ENCODE measurements at regions not wholly inside any gene's neighbourhood (a gene's known extent, or its start where the extent isn't known, plus 50 kb on each side); places are given as distances from the start of the nearest gene placed in this dataset.

- no peak overlapping the region for H3K4me3 ChIP-seq (IDR thresholded peaks at IDR 0.05; ENCODE audit: insufficient read depth, low read depth, low read length)
- H3K4me1 ChIP-seq (ENCODE audit: low read depth, poor library complexity, severe bottlenecking), result no peaks in the 10 kb centered on the region
- H3K4me2 ChIP-seq, result no peak overlapping the region
- H3K36me3 ChIP-seq (ENCODE audit: insufficient read depth), result no peaks in the 10 kb centered on the region
- H3K27ac ChIP-seq, result no peak overlapping the region
- H3K27me3 ChIP-seq (ENCODE audit: insufficient read depth, low read depth), result no peaks in the 10 kb centered on the region
- TF ChIP-seq CTCF (conservative IDR thresholded peaks at IDR 0.05; ENCODE audit: low read depth, low read length), result no peak
- H4K20me1 ChIP-seq (ENCODE audit: insufficient read depth), result no peaks in the 10 kb centered on the region
- H3K9ac ChIP-seq, result no peak overlapping the region
- no peak overlapping the region for H2AFZ ChIP-seq (ENCODE audit: low read depth)
- no peaks in the 10 kb centered on the region for H3K79me2 ChIP-seq (ENCODE audit: insufficient read depth, low read depth)
Observed at GRCh38 chr5:135110785-135111596, 77.0 kb upstream of the PITX1 start.

GRCh38 chr5:135108992-135109391 is 75.0 kb upstream of the PITX1 start:
- H3K36me3 ChIP-seq (ENCODE audit: insufficient read depth), result no peaks in the 10 kb centered on the region
- no peaks in the 10 kb centered on the region for H3K4me1 ChIP-seq (ENCODE audit: low read depth, poor library complexity, severe bottlenecking)
- H2AFZ ChIP-seq (ENCODE audit: low read depth), result no peak overlapping the region
- no peaks in the 10 kb centered on the region for H3K79me2 ChIP-seq (ENCODE audit: insufficient read depth, low read depth)
- no peak for TF ChIP-seq CTCF (conservative IDR thresholded peaks at IDR 0.05; ENCODE audit: low read depth, low read length)
- no peak overlapping the region for H3K27ac ChIP-seq
- no peaks in the 10 kb centered on the region for H4K20me1 ChIP-seq (ENCODE audit: insufficient read depth)
- H3K27me3 ChIP-seq (ENCODE audit: insufficient read depth, low read depth), result no peaks in the 10 kb centered on the region
- no peak overlapping the region for H3K9ac ChIP-seq
- H3K4me2 ChIP-seq, result no peak overlapping the region
- H3K4me3 ChIP-seq (IDR thresholded peaks at IDR 0.05; ENCODE audit: insufficient read depth, low read depth, low read length), result no peak overlapping the region

- Histone ChIP-seq H3K79me2 (ENCODE audit: insufficient read depth, low read depth) (no peaks in the 10 kb centered on the region), H3K4me3 (IDR thresholded peaks at IDR 0.05; ENCODE audit: insufficient read depth, low read depth, low read length) (no peak overlapping the region), H3K27ac (no peak overlapping the region), H3K4me2 (no peak overlapping the region), H3K36me3 (ENCODE audit: insufficient read depth) (no peaks in the 10 kb centered on the region), H3K9ac (no peak overlapping the region), H3K4me1 (ENCODE audit: low read depth, poor library complexity, severe bottlenecking) (no peaks in the 10 kb centered on the region), H2AFZ (ENCODE audit: low read depth) (no peak overlapping the region), H4K20me1 (ENCODE audit: insufficient read depth) (no peaks in the 10 kb centered on the region), H3K27me3 (ENCODE audit: insufficient read depth, low read depth) (no peaks in the 10 kb centered on the region)
- TF ChIP-seq CTCF (conservative IDR thresholded peaks at IDR 0.05; ENCODE audit: low read depth, low read length), result no peak
Observed at GRCh38 chr5:135108569-135108968, 74.5 kb upstream of the PITX1 start.

- no peak overlapping the region for H3K9ac ChIP-seq
- H3K4me2 ChIP-seq, result no peak overlapping the region
Observed at GRCh38 chr5:135107986-135108385, 74.0 kb upstream of the PITX1 start.

More at GRCh38 chr5:135107986-135108385, 74.0 kb upstream of the PITX1 start:
- Histone ChIP-seq H3K36me3 (ENCODE audit: insufficient read depth) (no peaks in the 10 kb centered on the region), H2AFZ (ENCODE audit: low read depth) (no peak overlapping the region), H3K4me1 (ENCODE audit: low read depth, poor library complexity, severe bottlenecking) (no peaks in the 10 kb centered on the region), H4K20me1 (ENCODE audit: insufficient read depth) (no peaks in the 10 kb centered on the region), H3K27me3 (ENCODE audit: insufficient read depth, low read depth) (no peaks in the 10 kb centered on the region), H3K79me2 (ENCODE audit: insufficient read depth, low read depth) (no peaks in the 10 kb centered on the region), H3K4me3 (IDR thresholded peaks at IDR 0.05; ENCODE audit: insufficient read depth, low read depth, low read length) (no peak overlapping the region), H3K27ac (no peak overlapping the region)
- no peak for TF ChIP-seq CTCF (conservative IDR thresholded peaks at IDR 0.05; ENCODE audit: low read depth, low read length)
